Prostate gland (tissue), 2 donors: ENCODE measurements at regions not wholly inside any gene's neighbourhood (a gene's known extent, or its start where the extent isn't known, plus 50 kb on each side); places are given as distances from the start of the nearest gene placed in this dataset.

Source experiments
- DNase-seq: peaks from one replicate; pipeline ENCODE4 v3.0.0-alpha.2; 2019; ENCODE audit warnings: low spot score
- H3K27ac ChIP-seq, 2 donors: fragments of 200-600 bp; sonication (generic); 2 replicates each; pipeline ENCODE4 v1.5.1; 2017 to 2019
- H3K27me3 ChIP-seq: fragments of 200-600 bp; sonication (generic); replicated peaks from 2 replicates; pipeline ENCODE4 v1.5.1; 2019; ENCODE audit not compliant: insufficient read depth
- H3K36me3 ChIP-seq, 2 donors: fragments of 200-600 bp; sonication (generic); 1 replicate in 1 of 2; 2 replicates in 1 of 2; pipeline versions ENCODE4 v1.5.1 to v1.8.1; 2017 to 2019
- H3K4me1 ChIP-seq: fragments of 200-600 bp; sonication (generic); replicated peaks from 2 replicates; pipeline ENCODE4 v1.5.1; 2019
- H3K4me3 ChIP-seq, 2 donors: fragments of 200-600 bp; sonication (generic); 2 replicates each; pipeline ENCODE4 v1.5.1; 2017 to 2019
- H3K9me3 ChIP-seq: fragments of 200-600 bp; sonication (generic); 2 replicates; pipeline ENCODE4 v1.5.1; 2017
- CTCF ChIP-seq, 4 experiments: fragments of 200-600 bp in 2 of 4; fragments of 450-650 bp in 2 of 4; sonication (generic) in 2 of 4; IDR thresholded peaks; 1 replicate in 3 of 4; 2 replicates in 1 of 4; pipeline ENCODE4 v1.5.1; 2016 to 2019; ENCODE audit warnings: antibody characterized with exemption in 4 of 4, mild to moderate bottlenecking in 2 of 4, moderate library complexity in 2 of 4
- POLR2A ChIP-seq: fragments of 450-650 bp; IDR thresholded peaks from one replicate; pipeline ENCODE4 v1.6.1; 2016; ENCODE audit warnings: antibody characterized with exemption, mild to moderate bottlenecking
- POLR2AphosphoS5 ChIP-seq: sonication (generic); formaldehyde crosslinking; IDR thresholded peaks from one replicate; pipeline ENCODE4 v1.6.1; 2017; ENCODE audit warnings: antibody characterized with exemption
- WGBS: methylation state at CpG from one replicate; pipeline ENCODE4 v1.1.5; 2018; 5-methylcytosine and 5-hydroxymethylcytosine counted together
- intact Hi-C: fragments of 100-400 bp; cut with DNase I; formaldehyde crosslinking; loops from one replicate; pipeline ENCODE4 v1.14.2; 2022

GRCh38 chr14:86003998-86004397 is 474.1 kb downstream of the FLRT2 start:
- 89% methylated on average over 3 of the region's 3 CpGs for WGBS
- Histone ChIP-seq H3K4me1 (no peaks in the 10 kb centered on the region), H3K9me3 (no peaks in the 10 kb centered on the region), H3K27me3 (no peaks in the 10 kb centered on the region), H3K4me3 (no peak overlapping the region), H3K36me3 (no peaks in the 10 kb centered on the region), H3K27ac (no peak overlapping the region)
- TF ChIP-seq POLR2AphosphoS5 = no peak
- no peak for TF ChIP-seq POLR2A
- TF ChIP-seq CTCF (IDR thresholded peaks at IDR 0.05) = no peak
- no peak for DNase-seq
- intact Hi-C loops = no loop called here

GRCh38 chr14:85996551-85996950 is 466.6 kb downstream of the FLRT2 start:
- H3K27ac ChIP-seq = no peak overlapping the region
- H3K27me3 ChIP-seq = no peaks in the 10 kb centered on the region
- no peaks in the 10 kb centered on the region for H3K9me3 ChIP-seq
- no peak for TF ChIP-seq POLR2A
- no peak for TF ChIP-seq CTCF (IDR thresholded peaks at IDR 0.05)
- no peak for TF ChIP-seq POLR2AphosphoS5
- intact Hi-C loops = no loop called here
- H3K36me3 ChIP-seq = no peaks in the 10 kb centered on the region
- no peak for DNase-seq
- H3K4me3 ChIP-seq = no peak overlapping the region
- no peaks in the 10 kb centered on the region for H3K4me1 ChIP-seq

GRCh38 chr14:85991156-85991555 is 461.2 kb downstream of the FLRT2 start:
- TF ChIP-seq CTCF (IDR thresholded peaks at IDR 0.05) = no peak
- TF ChIP-seq POLR2AphosphoS5 = no peak
- Histone ChIP-seq H3K27me3 (no peaks in the 10 kb centered on the region), H3K9me3 (no peaks in the 10 kb centered on the region), H3K4me3 (no peak overlapping the region), H3K27ac (no peak overlapping the region), H3K36me3 (no peaks in the 10 kb centered on the region), H3K4me1 (no peaks in the 10 kb centered on the region)
- intact Hi-C loops = no loop called here
- 89% methylated on average over 4 of the region's 4 CpGs for WGBS
- DNase-seq = no peak

- Histone ChIP-seq H3K9me3 (no peaks in the 10 kb centered on the region), H3K27ac (no peak overlapping the region), H3K27me3 (no peaks in the 10 kb centered on the region), H3K4me3 (no peak overlapping the region), H3K36me3 (no peaks in the 10 kb centered on the region), H3K4me1 (no peaks in the 10 kb centered on the region)
- DNase-seq = no peak
- intact Hi-C loops = no loop called here
- TF ChIP-seq POLR2A (no peak), CTCF (IDR thresholded peaks at IDR 0.05) (no peak), POLR2AphosphoS5 (no peak)
- WGBS = 73% methylated on average over 5 of the region's 5 CpGs
Measured at GRCh38 chr14:85987907-85988306, 458.0 kb downstream of the FLRT2 start.

- WGBS = 68% methylated on average over 1 of the region's 1 CpG
- intact Hi-C loops = no loop called here
- DNase-seq = no peak
- H3K27ac ChIP-seq = no peak overlapping the region
- H3K36me3 ChIP-seq = no peaks in the 10 kb centered on the region
- no peaks in the 10 kb centered on the region for H3K9me3 ChIP-seq
- TF ChIP-seq CTCF (IDR thresholded peaks at IDR 0.05) (no peak), POLR2A (no peak), POLR2AphosphoS5 (no peak)
- no peaks in the 10 kb centered on the region for H3K4me1 ChIP-seq
- no peaks in the 10 kb centered on the region for H3K27me3 ChIP-seq
- H3K4me3 ChIP-seq = no peak overlapping the region
Measured at GRCh38 chr14:85987292-85987691, 457.3 kb downstream of the FLRT2 start.
